ENCODE measurements at regions not wholly inside any gene's neighbourhood (a gene's known extent, or its start where the extent isn't known, plus 50 kb on each side); places are given as distances from the start of the nearest gene placed in this dataset.

- no peak for TF ChIP-seq CTCF (conservative IDR thresholded peaks at IDR 0.05; ENCODE audit: low read length)
- no peak for TF ChIP-seq EZH2phosphoT487 (IDR thresholded peaks at IDR 0.05; ENCODE audit: borderline replicate concordance, low read depth, low read length)
Measured at GRCh38 chr3:8256441-8257071, 245.1 kb upstream of the LMCD1 start.

All from OCI-LY7 (cell line).